ENCODE measurements at regions not wholly inside any gene's neighbourhood (a gene's known extent, or its start where the extent isn't known, plus 50 kb on each side); places are given as distances from the start of the nearest gene placed in this dataset.

DNA sequence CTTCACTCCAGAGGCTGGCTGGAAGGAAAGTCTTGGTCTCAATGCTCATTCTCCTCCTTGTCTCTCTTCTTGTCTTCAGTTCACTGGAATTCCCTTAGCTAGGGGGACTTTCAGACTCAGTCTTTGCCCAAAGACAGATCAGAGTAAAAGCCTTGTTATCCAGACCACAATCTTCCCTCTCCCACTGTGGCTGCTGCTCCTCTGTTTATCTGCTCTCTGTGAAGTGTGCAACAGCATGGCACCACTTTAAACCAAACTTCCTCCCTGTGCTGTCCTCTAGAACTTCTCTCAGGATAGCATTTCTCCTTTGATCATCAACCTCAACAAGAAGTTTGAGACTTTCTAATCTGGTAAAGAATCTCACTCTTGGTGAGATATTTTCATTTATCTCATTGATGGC lies 530.1 kb upstream of the SLIT2 start:
- no peaks in the 10 kb centered on the region for H3K36me3 ChIP-seq
- ATAC-seq (ENCODE audit: low FRiP score in 2 of 2) (no peak), DNase-seq (no peak)
- no peaks in the 10 kb centered on the region for H3K9me3 ChIP-seq
- TF ChIP-seq, protein P1, sequence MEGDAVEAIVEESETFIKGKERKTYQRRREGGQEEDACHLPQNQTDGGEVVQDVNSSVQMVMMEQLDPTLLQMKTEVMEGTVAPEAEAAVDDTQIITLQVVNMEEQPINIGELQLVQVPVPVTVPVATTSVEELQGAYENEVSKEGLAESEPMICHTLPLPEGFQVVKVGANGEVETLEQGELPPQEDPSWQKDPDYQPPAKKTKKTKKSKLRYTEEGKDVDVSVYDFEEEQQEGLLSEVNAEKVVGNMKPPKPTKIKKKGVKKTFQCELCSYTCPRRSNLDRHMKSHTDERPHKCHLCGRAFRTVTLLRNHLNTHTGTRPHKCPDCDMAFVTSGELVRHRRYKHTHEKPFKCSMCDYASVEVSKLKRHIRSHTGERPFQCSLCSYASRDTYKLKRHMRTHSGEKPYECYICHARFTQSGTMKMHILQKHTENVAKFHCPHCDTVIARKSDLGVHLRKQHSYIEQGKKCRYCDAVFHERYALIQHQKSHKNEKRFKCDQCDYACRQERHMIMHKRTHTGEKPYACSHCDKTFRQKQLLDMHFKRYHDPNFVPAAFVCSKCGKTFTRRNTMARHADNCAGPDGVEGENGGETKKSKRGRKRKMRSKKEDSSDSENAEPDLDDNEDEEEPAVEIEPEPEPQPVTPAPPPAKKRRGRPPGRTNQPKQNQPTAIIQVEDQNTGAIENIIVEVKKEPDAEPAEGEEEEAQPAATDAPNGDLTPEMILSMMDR (IDR thresholded peaks at IDR 0.05), result no peak
- no peak for TF ChIP-seq POLR2A (IDR thresholded peaks at IDR 0.05)
- no peaks in the 10 kb centered on the region for H3K4me1 ChIP-seq
- H3K27me3 ChIP-seq, result no peaks in the 10 kb centered on the region
- H3K4me3 ChIP-seq, result no peak overlapping the region
- H3K27ac ChIP-seq, result no peak overlapping the region

DNA sequence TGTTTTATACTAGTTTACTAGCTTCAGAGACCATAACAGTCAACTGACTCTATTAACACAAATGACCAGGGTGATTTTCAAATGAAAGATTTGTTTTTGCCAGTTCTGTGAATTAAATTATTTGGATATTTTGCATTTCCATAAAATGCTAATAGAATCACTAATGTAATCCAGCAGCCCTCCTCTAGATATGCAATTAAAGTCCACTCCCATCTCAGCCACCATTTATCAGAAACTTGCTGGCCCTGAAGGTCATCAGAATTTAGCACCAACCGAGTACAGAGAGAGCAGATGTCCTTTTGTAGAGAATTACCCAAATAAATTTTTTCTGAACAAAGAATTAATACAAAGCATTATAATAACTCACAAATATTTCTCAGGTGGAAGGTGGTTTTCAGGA lies 531.1 kb upstream of the SLIT2 start:
- H3K36me3 ChIP-seq, result no peaks in the 10 kb centered on the region
- no peak overlapping the region for H3K4me3 ChIP-seq
- ATAC-seq (ENCODE audit: low FRiP score in 2 of 2), result no peak
- no peaks in the 10 kb centered on the region for H3K27me3 ChIP-seq
- TF ChIP-seq POLR2A (IDR thresholded peaks at IDR 0.05) (no peak), EP300 (IDR thresholded peaks at IDR 0.05) (no peak), POLR2AphosphoS5 (IDR thresholded peaks at IDR 0.05) (no peak)
- TF ChIP-seq, protein P1 (IDR thresholded peaks at IDR 0.05), result no peak
- WGBS, 2 donors, result 79 to 82% methylated on average over 1 of the region's 1 CpG
- no peaks in the 10 kb centered on the region for H3K4me1 ChIP-seq
- no peaks in the 10 kb centered on the region for H3K9me3 ChIP-seq
- DNase-seq, result no peak
- H3K27ac ChIP-seq, result no peak overlapping the region

DNA sequence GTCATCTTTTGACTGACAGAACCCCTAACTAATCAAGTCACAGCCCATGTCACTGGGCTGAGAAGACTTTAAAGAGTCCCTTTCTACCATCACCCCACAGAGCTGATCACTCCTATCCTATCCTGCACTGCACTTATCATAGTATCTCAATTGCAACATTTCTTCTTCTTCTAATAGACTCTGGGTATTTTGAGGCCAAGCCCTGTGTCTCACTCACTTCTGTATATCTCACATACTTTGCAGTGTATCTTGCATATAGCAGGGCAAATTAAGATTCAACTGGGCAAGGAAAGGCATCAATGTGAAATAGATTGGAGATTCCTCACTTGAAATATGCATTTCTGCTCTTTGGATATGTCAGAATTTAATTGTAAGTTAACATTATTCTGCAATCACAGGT lies 531.5 kb upstream of the SLIT2 start:
- TF ChIP-seq POLR2A (IDR thresholded peaks at IDR 0.05), result no peak
- no peaks in the 10 kb centered on the region for H3K9me3 ChIP-seq
- H3K4me3 ChIP-seq, result no peak overlapping the region
- H3K27me3 ChIP-seq, result no peaks in the 10 kb centered on the region
- ATAC-seq (ENCODE audit: low FRiP score in 2 of 2) (no peak), DNase-seq (no peak)
- no peaks in the 10 kb centered on the region for H3K4me1 ChIP-seq
- H3K36me3 ChIP-seq, result no peaks in the 10 kb centered on the region
- no peak overlapping the region for H3K27ac ChIP-seq

DNA sequence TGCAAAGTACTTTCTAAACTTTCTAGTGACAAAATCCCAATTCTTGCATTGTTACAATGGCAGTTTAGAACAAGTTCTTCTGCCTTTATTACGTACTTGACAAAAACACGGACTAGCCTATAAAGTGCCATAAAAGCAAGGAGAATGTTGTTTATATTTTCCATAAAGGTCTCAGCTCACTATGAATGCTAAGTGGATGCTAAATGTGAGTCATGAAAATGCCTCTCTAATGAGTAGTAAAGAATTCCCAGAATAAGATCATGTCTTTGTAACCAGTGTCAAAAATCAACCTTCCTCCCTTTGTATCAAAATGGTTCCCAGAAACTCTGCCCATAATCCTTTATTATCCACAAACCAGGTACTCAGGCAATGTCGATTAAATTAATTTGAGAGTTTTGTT lies 539.8 kb upstream of the SLIT2 start:
- H3K27me3 ChIP-seq, result no peaks in the 10 kb centered on the region
- H3K4me3 ChIP-seq, result no peak overlapping the region
- H3K36me3 ChIP-seq, result no peaks in the 10 kb centered on the region
- no peak for DNase-seq
- no peaks in the 10 kb centered on the region for H3K9me3 ChIP-seq
- H3K27ac ChIP-seq, result no peak overlapping the region
- H3K4me1 ChIP-seq, result no peaks in the 10 kb centered on the region
- TF ChIP-seq, protein P1 (IDR thresholded peaks at IDR 0.05), result no peak
- TF ChIP-seq POLR2A (IDR thresholded peaks at IDR 0.05), result no peak
- no peak for TF ChIP-seq EP300 (IDR thresholded peaks at IDR 0.05)
- TF ChIP-seq POLR2AphosphoS5 (IDR thresholded peaks at IDR 0.05), result no peak
- no peak for ATAC-seq (ENCODE audit: low FRiP score in 2 of 2)
- 78 to 81% methylated on average over 3 of the region's 3 CpGs for WGBS, 2 donors

DNA sequence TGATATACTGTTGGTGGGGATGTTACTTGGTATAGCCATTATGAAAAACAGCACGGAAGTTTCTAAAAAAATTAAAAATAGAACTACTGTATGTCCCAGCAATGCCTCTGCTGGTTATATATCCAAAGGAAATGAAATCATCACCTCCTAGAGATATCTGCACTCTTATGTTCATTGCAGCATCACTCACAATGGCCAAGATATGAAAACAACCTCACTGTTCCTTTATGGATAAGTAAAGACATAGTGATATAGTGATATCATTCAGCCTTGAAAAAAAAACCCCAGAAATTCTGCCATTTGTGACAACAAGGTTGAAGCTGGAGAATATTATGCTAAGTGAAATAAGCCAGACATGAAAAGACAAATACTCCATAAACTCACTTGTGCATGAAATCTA lies 543.8 kb upstream of the SLIT2 start:
- H3K27me3 ChIP-seq, result no peaks in the 10 kb centered on the region
- H3K4me3 ChIP-seq, result no peak overlapping the region
- WGBS, 2 donors, result 77 to 81% methylated on average over 1 of the region's 1 CpG
- no peaks in the 10 kb centered on the region for H3K9me3 ChIP-seq
- no peak overlapping the region for H3K27ac ChIP-seq
- DNase-seq, result no peak
- ATAC-seq (ENCODE audit: low FRiP score in 2 of 2), result no peak
- no peaks in the 10 kb centered on the region for H3K36me3 ChIP-seq
- no peak for TF ChIP-seq EP300 (IDR thresholded peaks at IDR 0.05)
- TF ChIP-seq POLR2A (IDR thresholded peaks at IDR 0.05), result no peak
- TF ChIP-seq, protein P1 (IDR thresholded peaks at IDR 0.05), result no peak
- TF ChIP-seq POLR2AphosphoS5 (IDR thresholded peaks at IDR 0.05), result no peak
- no peaks in the 10 kb centered on the region for H3K4me1 ChIP-seq

DNA sequence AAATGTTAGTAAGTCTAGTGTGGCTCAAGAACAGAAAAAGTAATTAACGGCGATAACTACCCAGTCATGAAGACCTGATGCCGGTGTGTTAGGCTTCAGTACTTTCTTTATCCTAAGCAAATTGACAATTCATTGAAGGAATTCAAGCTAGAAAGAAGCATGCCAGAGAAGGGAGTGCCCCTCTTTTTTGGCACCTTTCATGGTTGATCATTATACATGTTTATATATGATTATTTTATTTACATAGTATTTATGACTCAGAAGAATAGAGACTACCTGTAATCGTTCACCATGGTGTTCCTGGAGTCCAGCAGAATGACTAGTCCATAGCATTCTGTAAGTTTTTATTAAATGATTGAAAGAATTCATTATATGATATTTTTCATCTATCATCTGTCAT lies 548.3 kb upstream of the SLIT2 start:
- ATAC-seq (ENCODE audit: low FRiP score in 2 of 2) (no peak), DNase-seq (no peak)
- Histone ChIP-seq H3K9me3 (no peaks in the 10 kb centered on the region), H3K36me3 (no peaks in the 10 kb centered on the region), H3K27ac (no peak overlapping the region), H3K4me1 (no peaks in the 10 kb centered on the region), H3K27me3 (no peaks in the 10 kb centered on the region), H3K4me3 (no peak overlapping the region)
- WGBS, 2 donors, result 79 to 84% methylated on average over 4 of the region's 4 CpGs
- TF ChIP-seq EP300 (IDR thresholded peaks at IDR 0.05) (no peak), POLR2A (IDR thresholded peaks at IDR 0.05) (no peak), POLR2AphosphoS5 (IDR thresholded peaks at IDR 0.05) (no peak)
- TF ChIP-seq, protein P1 (IDR thresholded peaks at IDR 0.05), result no peak
